ENCODE measurements at regions not wholly inside any gene's neighbourhood (a gene's known extent, or its start where the extent isn't known, plus 50 kb on each side); places are given as distances from the start of the nearest gene placed in this dataset.

- no peak overlapping the region for H3K27ac ChIP-seq (replicated peaks)
- no peak overlapping the region for H3K4me3 ChIP-seq (replicated peaks; ENCODE audit: insufficient read depth, low read length)
- DNase-seq (ENCODE audit: low read depth in 1 of 2, low spot score in 1 of 2) = no peak
- H3K27me3 ChIP-seq (ENCODE audit: insufficient read depth, poor library complexity, severe bottlenecking) = peaks cover 2% of the 10 kb centered on the region
- no peak for TF ChIP-seq GABPA (IDR thresholded peaks at IDR 0.05; ENCODE audit: low read depth)
- TF ChIP-seq SPI1 (IDR thresholded peaks at IDR 0.05; ENCODE audit: borderline replicate concordance, low read depth) = no peak
- TF ChIP-seq, protein P1, sequence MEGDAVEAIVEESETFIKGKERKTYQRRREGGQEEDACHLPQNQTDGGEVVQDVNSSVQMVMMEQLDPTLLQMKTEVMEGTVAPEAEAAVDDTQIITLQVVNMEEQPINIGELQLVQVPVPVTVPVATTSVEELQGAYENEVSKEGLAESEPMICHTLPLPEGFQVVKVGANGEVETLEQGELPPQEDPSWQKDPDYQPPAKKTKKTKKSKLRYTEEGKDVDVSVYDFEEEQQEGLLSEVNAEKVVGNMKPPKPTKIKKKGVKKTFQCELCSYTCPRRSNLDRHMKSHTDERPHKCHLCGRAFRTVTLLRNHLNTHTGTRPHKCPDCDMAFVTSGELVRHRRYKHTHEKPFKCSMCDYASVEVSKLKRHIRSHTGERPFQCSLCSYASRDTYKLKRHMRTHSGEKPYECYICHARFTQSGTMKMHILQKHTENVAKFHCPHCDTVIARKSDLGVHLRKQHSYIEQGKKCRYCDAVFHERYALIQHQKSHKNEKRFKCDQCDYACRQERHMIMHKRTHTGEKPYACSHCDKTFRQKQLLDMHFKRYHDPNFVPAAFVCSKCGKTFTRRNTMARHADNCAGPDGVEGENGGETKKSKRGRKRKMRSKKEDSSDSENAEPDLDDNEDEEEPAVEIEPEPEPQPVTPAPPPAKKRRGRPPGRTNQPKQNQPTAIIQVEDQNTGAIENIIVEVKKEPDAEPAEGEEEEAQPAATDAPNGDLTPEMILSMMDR (IDR thresholded peaks at IDR 0.05; ENCODE audit: insufficient read depth, low read length) = no peak
- no peak for TF ChIP-seq REST (IDR thresholded peaks at IDR 0.05; ENCODE audit: insufficient replicate concordance, low read depth)
- TF ChIP-seq POLR2AphosphoS5 (IDR thresholded peaks at IDR 0.05; ENCODE audit: low read depth) = no peak
These were observed 65.7 kb upstream of the CTAGE1 start for GRCh38 chr18:22483407-22483806.

GRCh38 chr18:22484471-22484870 lies 66.8 kb upstream of the CTAGE1 start:
- H3K27me3 ChIP-seq (ENCODE audit: insufficient read depth, poor library complexity, severe bottlenecking) = peaks cover 2% of the 10 kb centered on the region
- DNase-seq (ENCODE audit: low read depth in 1 of 2, low spot score in 1 of 2) = no peak
- TF ChIP-seq SPI1 (IDR thresholded peaks at IDR 0.05; ENCODE audit: borderline replicate concordance, low read depth) (no peak), GABPA (IDR thresholded peaks at IDR 0.05; ENCODE audit: low read depth) (no peak), REST (IDR thresholded peaks at IDR 0.05; ENCODE audit: insufficient replicate concordance, low read depth) (no peak)
- TF ChIP-seq, protein P1 (IDR thresholded peaks at IDR 0.05; ENCODE audit: insufficient read depth, low read length) = no peak
- H3K27ac ChIP-seq (replicated peaks) = no peak overlapping the region
- no peak overlapping the region for H3K4me3 ChIP-seq (replicated peaks; ENCODE audit: insufficient read depth, low read length)

DNA sequence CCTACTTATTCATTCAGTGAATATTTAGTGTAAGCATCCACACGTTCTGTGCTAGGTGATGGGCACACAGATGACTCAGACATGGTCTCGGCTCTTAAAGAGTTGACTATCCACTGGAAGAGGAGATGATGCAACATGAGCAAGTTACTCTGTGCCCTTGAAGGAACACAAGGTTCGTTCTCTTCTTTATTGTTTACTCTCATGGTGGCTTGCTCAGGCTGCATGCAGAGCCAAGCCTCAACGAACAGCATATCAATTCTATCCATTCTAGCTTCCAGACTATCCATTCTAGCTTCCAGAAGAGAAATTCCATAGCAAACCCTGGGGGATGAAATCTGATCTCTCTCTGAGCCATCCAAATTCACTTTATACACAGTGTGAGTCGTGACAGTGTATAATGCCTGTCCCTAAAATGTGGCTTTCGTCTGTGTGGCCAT lies 68.1 kb upstream of the CTAGE1 start:
- Histone ChIP-seq H3K27ac (replicated peaks) (no peak overlapping the region), H3K27me3 (ENCODE audit: insufficient read depth, poor library complexity, severe bottlenecking) (peaks cover under 1% of the 10 kb centered on the region), H3K4me3 (replicated peaks; ENCODE audit: insufficient read depth, low read length) (no peak overlapping the region)
- no peak for DNase-seq (ENCODE audit: low read depth in 1 of 2, low spot score in 1 of 2)
- TF ChIP-seq REST (IDR thresholded peaks at IDR 0.05; ENCODE audit: insufficient replicate concordance, low read depth) = no peak
- TF ChIP-seq, protein P1 (IDR thresholded peaks at IDR 0.05; ENCODE audit: insufficient read depth, low read length) = no peak
- TF ChIP-seq GABPA (IDR thresholded peaks at IDR 0.05; ENCODE audit: low read depth) = no peak
- no peak for TF ChIP-seq POLR2AphosphoS5 (IDR thresholded peaks at IDR 0.05; ENCODE audit: low read depth)
- TF ChIP-seq SPI1 (IDR thresholded peaks at IDR 0.05; ENCODE audit: borderline replicate concordance, low read depth) = no peak

Data from HL-60 (cell line).